HG03175 (cell line): ENCODE measurements at regions not wholly inside any gene's neighbourhood (a gene's known extent, or its start where the extent isn't known, plus 50 kb on each side); places are given as distances from the start of the nearest gene placed in this dataset.

Experiments used
- ATAC-seq: cut with Tn5 transposase; IDR thresholded peaks from one replicate; pipeline ENCODE4 v1.9.1; 2021; ENCODE audit warnings: mild to moderate bottlenecking, moderate library complexity; ENCODE audit not compliant: unreplicated experiment

- no peak for ATAC-seq
Observed at GRCh38 chr9:84573083-84573482, 96.4 kb upstream of the NTRK2 start.

GRCh38 chr9:84575705-84576104 is 93.8 kb upstream of the NTRK2 start:
- no peak for ATAC-seq

- no peak for ATAC-seq
Observed at GRCh38 chr9:84583866-84584265, 85.7 kb upstream of the NTRK2 start.

GRCh38 chr9:84586662-84587061 is 82.9 kb upstream of the NTRK2 start:
- ATAC-seq: no peak

- ATAC-seq: no peak
Observed at GRCh38 chr9:84587153-84587552, 82.4 kb upstream of the NTRK2 start.

GRCh38 chr9:84589542-84589941 is 80.0 kb upstream of the NTRK2 start:
- no peak for ATAC-seq

- ATAC-seq: no peak
Observed at GRCh38 chr9:84590706-84591105, 78.8 kb upstream of the NTRK2 start.

GRCh38 chr9:84592918-84593317 is 76.6 kb upstream of the NTRK2 start:
- ATAC-seq: no peak

GRCh38 chr9:84593352-84593751 is 76.2 kb upstream of the NTRK2 start:
- ATAC-seq: no peak

- peak; percentile 98 for ATAC-seq
Observed at GRCh38 chr9:84597131-84597530, 72.4 kb upstream of the NTRK2 start.

GRCh38 chr9:84598921-84599636 is 70.5 kb upstream of the NTRK2 start:
- no peak for ATAC-seq

- no peak for ATAC-seq
Observed at GRCh38 chr9:84600739-84601138, 68.8 kb upstream of the NTRK2 start.

GRCh38 chr9:84604223-84604622 is 65.3 kb upstream of the NTRK2 start:
- no peak for ATAC-seq

- no peak for ATAC-seq
Observed at GRCh38 chr9:84609779-84610178, 59.8 kb upstream of the NTRK2 start.

- ATAC-seq: no peak
Observed at GRCh38 chr9:84613431-84613830, 56.1 kb upstream of the NTRK2 start.

GRCh38 chr9:84615544-84615943 is 54.0 kb upstream of the NTRK2 start:
- no peak for ATAC-seq

GRCh38 chr9:84617411-84618029 is 52.0 kb upstream of the NTRK2 start:
- ATAC-seq: no peak
